NCI-H2107 treated with DMSO at 0.1 percent for 48 hours (cell line): ENCODE measurements at regions not wholly inside any gene's neighbourhood (a gene's known extent, or its start where the extent isn't known, plus 50 kb on each side); places are given as distances from the start of the nearest gene placed in this dataset.

ENCODE experiments used
- DNase-seq: peaks from one replicate; lab custom pipeline; 2025; ENCODE audit not compliant: unreplicated experiment; lab: John Stamatoyannopoulos, UW

DNA sequence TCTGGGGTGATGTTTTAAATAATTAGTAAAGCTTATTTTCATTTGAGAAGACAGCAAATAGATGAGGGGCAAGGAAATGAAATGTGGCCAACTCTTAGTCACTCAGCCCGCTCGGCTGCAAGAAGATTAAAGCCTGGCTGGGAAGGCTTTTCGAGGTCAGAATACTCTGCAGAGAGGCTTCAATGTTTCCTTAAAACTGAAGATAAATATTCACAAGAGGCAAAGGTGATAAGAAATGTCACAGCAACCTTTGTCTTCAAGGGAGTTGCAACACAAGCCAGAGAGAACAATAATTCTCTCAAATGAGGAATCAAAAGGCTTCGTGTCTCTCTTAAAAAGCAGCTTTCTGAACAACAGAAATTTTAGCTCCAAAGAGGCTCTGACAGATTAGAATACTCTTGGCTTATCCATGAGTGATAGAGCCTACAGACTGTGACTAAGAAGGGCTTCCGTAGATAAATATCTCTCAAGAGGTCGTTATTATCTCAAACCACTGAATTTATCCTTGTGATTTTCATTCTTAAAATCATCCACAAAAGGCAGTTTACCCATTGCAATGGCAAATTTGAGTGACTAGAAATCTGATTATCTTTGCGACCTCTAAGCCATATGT is 92.5 kb downstream of the KLF6 start:
- no peak for DNase-seq

DNA sequence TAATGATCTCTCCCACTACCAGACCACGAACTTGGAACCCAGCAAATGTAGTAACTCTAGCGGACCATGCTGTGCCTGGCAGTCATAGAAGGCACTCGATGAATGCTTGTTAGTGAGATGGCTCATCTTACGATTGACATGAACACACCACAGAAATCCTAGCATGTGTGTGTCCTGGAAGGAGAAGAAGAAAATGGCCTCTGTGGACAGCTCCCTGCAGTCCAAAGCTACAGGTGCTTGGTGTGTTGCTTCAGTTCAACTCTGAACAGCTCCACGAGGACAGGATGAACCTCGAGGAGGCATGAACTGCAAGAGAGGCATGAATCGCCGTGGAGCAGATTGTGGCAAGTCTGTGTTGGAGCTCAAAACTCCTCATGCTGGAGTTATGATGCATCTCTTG is 93.5 kb downstream of the KLF6 start:
- peak; percentile 9 for DNase-seq

DNA sequence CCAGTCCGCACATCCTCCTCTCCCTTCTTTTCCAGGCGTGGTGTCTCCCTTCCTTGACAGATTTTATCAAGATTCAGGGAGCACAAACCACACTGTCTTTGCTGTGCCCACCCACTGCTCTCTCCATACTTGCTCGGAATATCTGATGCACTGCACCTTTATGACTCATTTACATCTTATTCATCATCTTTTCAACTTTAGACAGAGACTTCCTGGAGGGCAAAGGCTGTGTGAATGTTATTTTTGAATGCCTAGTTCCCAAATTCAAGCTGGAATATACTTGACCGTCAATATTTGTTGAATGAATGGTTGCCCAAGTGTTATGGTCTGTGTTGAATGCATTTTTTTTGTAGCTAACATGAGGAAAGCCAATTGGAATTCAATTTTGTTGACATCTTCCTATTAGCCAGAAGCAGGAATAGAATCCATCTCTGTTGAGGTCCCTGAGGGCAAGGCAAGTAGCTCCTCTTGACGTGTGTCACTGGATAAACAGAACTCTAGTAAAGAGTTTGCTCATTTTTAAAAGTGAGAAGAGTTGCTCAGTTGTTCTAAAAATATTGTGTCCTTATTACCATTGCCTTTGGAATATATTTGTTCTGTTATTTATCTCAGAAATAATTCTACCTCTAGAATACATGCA is 95.0 kb downstream of the KLF6 start:
- no peak for DNase-seq

DNA sequence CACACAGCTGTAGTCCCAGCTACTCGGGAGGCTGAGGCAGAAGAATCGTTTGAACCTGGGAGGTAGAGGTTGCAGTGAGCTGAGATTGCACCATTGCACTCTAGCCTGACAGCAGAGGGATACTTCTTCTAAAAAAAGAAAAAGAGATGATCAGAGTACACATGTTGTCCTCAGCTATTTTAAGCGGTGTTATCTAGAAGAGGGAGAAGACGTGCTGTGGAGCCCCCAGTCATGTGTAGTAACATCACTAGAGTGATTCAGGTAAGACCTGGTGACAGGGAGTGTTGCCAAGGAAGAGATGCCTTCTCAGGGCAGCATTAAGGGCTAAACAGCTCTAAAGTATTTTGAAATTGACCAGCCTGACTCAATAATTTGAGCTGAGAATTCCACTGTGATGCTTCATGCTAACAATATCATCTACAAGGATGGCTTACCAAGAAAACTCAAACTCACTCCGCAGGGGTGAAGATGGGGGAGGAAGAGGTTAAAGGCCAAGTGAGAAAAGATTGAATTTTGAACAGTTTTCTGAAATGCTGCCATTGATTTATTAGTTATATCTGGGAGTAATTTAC is 97.4 kb downstream of the KLF6 start:
- DNase-seq, result no peak

DNA sequence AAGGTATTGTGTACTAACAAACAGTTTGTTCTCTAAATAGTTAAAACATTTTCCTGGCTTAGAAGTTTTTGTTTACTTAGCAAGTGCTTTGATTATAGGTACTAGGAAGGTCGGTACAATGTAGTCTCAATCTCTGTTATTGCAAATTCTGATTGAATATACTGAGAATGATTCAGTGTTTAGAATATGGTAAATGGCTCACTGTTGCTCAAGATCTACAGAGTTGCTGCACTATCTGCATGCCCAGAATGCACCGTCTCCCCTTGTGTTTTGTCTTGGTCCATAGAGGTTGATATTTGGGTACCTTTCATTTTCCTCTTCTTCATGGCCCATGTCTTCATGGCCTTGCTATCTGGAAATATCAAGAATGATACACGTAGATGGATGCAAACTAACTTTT is 99.6 kb downstream of the KLF6 start:
- DNase-seq, result no peak

DNA sequence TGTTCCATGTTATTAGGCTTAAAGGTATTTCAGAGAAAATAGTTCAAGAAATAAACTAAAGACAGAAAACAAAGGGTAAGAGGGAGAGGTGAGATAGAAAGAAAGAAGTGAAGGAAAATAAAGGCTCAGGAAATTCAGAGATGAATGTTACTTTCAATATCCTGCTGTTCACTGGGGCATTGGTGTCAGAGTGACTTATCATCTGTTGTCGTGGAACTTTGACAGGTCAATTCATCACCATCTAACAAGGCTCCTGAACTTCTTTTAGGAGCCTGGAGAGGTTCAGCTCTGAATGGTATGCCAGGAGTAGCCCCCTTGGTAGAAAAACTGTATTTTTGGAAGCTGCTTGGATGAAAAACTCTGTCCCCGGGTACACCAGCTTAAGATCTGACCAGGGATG is 100.1 kb downstream of the KLF6 start:
- DNase-seq, result no peak

DNA sequence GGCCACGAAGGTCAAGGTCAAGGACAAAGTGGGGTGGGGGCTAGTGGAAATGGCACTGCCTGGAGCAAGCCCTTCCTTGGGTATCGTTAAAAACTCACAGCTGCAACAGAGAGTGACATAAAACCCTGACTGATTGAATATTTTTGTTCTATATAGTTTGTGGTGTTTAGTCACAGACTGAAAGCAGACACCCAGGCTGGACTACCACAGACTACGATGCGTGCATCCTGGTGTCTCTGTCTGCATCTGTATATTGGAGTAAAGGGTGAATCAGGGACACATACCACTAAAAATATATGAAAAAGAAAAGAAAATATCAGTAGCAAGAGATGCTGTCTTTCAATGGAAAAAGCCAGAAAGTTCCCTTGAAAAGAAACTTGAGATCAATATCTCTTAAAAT is 101.4 kb downstream of the KLF6 start:
- no peak for DNase-seq

DNA sequence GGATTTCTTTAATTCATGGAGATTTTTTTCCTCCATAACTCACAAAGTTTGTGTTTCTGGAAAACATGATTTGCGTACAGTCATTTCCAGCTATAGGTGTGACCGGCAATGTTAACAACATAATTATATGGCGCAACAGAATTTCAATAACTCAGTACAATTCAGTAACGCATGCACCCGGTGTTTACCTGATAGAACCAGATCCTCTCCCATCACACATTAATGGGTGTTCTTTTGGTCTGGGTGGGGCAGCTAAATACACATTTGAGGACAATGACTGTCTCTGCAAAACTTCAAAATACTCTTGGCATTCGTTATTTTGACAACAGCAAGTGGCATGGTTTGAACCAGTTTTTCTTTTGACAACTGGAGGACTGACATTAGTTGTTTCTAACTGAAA is 102.3 kb downstream of the KLF6 start:
- DNase-seq, result no peak

DNA sequence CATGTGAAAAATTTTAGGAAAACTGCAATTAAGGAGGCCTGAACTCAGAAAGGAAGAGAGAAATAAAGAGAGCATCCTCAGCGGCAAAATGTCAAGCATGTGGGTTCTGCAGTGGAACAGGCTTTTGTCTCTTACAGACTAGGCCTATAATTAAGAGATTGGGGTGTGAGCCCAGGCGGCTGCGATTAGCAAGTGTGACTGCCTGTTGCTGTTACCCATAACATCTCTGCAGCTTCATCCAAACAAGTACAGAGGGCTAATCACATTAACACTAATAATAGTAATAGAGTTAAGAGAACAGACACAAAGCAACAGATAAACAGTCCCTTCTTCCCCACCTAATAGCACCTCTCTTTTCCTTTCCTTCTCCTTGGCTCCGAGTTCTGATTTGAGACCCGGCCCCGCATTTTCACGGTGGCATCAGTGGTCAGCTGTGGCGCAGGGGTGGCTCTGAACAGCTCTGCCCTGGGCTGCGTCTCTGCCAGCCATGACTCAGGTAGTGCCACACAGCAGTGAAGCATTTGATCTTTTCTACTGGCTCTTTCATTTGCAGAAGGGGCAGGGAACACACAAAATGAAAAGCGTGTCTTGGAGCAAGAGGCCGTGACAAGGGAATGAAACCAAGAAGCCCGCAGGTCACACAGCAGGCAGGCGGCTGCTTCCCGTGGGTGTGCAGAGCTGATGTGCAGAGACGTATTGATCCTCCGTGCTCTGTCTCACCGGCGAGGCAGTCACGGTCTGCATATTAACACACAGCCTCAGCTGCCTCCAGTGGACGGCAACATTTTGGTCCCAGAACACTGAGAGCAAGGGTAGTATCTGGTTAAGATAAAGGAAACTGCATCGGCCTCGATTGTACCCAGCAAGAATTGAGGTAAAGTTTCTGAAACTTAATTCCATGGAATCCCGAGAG is 103.1 kb downstream of the KLF6 start:
- no peak for DNase-seq

DNA sequence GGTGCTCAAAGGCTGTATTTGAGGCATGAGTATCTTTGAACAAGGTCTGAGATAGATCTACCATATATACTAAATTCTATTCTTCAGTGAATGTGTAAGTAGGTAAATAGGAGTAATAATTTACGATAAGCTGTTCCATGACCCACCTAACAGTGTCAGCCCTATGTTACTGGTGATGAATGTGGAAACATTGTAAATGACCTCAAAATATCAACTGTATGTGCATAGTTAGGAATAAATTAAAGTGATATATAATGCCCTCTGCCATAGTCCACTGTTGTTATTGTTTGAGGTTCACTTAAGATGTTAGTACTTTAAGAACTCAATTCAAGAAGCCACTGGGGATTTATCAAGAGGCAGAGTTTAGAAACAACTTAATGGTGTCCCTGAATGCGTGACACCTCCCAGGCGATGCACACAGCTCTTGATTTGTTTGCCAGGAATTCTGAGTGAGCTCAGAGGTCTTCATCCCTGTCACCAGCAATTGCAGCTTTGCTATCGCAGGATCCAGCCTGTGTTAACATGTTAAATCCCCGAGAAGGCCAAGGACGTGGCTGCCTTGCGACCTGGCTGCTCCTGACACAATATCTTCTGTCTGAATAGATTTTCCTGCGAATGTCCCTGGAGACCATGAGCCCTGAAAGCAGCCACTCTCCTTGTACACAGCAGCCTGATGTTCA is 104.9 kb downstream of the KLF6 start:
- no peak for DNase-seq

DNA sequence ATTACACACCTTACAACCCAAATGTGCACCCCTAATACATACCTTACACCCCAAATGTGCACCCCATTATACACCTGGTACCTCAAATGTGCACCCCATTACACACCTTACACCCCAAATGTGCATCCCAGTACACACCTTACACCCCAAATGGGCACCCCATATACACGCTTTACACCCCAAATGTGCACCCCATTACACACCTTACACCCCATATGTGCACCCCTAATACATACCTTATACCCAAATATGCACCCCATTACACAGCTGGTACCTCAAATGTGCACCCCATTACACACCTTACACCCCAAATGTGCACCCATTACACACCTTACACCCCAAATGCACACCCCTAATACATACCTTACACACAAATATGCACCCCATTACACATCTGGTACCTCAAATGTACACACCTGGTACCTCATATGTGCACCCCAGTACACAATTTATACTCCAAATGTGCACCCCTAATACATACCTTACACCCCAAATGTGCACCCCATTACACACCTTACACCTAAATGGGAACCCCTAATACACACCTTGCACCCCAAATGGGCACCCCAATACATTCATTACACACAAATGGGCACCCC is 106.3 kb downstream of the KLF6 start:
- DNase-seq, result no peak

DNA sequence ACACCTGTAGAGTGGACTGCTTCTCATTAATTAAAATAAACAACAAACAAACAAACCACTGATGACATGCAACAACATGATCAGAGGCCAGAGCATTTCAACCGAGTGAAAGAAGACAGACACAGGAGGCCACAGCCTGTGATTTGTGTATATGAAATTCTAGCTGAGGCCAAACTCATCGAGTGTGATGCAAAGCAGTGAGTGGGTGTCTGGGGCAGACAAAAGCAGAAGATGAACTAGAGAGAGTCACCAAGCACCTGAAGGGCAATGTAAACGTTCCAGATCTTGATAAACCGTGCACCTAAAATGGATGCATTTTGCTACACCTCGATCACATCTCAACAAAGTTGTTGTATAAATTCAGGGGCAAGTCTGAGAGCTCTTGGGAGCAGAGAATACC is 108.4 kb downstream of the KLF6 start:
- DNase-seq, result no peak

DNA sequence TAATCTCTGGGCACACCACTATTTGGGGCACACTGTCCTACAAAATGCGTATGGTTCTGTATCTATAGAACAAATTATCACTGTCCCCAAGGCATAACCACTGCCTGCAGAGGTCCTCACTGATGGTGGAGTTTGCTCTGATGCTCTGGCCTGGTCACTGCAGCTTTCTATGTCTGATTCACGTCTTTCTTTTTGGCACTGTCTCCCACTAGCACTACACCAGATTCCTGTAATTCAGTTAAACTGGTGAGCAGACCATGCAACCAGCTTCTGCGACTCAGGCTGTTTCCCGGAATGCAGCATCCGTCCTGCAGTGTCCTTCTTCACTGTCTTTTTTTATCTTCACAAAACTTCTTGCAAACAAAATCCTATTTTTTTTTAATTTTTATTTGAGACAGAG is 112.8 kb downstream of the KLF6 start:
- no peak for DNase-seq

DNA sequence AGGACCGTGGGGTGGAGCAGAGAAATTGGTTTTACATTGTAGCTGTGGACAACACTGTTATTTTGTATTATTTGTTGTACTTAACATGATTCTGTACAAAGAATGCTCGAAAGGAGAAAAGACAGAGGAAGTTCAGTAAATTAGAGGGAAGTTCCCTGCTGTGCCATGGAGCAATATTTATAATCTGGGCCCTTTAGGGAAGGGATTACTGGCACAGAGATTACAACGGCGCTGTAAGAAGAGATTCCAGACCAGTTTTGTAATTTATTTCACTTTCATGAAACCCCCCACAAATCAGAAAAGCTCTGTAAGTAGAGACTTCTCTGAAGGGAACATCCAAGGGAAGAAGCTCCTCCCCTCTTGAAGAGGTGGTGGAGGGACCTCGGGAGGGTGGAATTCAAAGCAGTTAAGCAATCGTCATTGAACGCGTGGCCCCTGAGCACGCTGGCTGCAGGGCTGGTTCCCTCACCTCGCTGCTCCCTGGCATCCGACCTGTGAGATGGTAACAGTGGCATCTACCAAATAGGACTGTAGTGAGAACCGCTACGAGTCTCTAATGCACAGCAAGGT is 113.5 kb downstream of the KLF6 start:
- no peak for DNase-seq

DNA sequence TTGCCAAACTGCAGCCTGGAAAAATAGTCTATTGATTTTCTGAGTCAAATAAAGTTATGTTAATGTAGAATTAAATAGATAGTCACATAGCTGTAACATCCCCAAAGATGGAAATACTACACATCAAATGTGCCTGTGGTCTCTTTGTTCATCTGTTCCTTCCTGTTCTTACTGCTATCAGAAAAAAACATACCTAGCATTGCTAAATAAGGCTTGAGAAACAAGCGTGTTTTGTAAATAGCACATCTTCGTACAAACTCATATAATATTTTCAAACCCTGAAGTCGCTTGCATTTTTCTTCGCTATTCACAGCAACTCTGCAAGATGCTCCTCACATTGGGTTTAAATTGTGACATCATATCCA is 116.1 kb downstream of the KLF6 start:
- DNase-seq, result no peak

DNA sequence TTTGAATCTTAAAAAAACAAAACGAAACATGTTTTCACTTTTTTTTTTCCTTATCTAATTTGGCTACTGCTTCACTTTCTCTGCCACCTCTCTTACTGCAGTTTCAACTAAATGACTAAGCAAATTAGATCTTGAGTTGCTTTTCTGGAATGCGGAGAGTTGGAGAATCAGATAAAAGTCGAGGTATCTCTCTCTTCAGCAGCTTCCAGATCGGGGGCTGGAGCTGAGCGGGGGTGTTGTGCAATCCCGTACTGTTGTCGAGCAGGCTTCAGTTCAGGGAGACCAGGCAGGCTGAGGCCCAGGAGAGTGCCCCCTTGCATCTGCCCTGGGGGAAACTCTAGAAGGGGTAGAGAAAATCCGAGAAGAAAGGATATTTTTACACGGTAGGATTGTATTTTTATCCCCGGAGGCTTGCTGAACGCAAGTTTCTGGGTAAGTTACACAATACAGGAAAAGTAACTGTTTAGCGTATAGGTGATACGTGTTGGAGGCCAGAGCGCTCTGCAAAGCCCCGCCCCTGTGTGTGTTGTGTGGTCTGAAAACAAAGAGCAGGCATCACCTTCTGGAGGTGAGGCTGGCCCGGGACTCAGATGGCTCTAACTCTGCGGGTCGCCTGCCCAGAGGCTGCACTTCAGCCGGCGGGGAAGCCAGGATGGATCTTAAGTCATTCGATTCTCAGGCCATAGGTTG is 116.6 kb downstream of the KLF6 start:
- DNase-seq, result peak; percentile 19

DNA sequence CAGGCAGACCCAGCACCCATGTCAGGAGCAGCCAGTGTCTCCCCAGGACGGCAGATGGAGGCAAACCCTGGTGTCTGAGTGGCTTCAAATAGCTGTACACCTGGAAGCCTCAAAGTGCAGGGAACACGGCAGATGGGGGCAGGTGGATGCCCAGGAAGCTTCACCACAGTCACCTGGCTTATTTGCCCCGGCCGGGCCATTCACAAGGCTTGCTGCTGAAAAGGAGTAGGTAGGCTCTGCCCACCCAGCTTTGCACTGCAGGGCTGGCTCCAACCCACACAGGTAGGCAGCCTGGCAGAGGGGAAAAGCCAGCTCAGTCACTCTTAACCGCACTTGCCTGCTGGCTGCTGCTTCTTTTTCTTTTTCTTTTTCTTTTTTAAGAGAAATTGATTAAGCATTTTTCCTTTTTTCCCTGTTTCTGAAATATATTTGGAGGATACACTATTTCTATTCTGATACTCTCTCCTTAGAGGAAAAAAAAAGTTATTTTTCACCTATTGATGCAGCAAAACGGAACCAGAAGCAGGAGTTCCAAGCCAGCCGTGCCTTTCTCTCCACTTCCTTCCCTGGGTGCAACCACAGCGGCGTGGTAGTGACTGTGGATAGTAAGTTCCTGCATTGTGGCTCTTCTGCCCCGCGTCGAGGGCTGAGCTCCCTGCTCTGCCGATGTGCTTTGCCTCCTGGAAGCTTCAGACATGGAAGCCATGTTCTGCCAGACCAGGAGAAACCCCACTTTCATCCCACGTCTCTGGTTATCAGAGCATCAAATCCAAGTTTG is 118.3 kb downstream of the KLF6 start:
- peak; percentile 54 for DNase-seq

DNA sequence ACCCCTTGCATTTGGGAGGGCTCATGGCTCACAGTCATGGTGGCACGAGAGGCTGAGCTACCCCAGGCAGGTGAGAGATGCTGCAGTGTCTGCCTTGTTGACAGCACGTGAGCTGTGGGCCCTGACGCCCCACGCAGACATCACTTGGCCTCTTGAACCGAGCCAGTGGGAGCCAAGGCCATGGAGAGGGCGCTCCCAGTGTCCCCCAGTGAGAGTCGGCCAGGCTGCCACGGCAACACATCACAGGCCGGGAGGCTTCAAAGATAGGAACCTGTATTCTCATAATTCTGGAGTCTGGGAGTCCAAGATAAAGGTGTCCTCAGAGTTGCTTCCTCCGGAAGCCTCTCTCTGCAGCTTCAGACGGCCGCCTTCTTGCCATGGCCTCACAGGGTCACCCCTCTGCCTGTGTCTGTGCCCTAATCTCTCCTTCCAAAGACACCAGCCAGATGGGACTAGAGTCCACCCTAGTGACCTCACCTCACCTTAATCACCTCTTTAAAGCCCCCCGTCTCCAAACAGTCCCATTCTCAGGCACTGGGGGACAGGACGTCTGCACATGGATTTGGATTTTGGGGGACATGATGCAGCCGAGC is 119.6 kb downstream of the KLF6 start:
- DNase-seq, result no peak

DNA sequence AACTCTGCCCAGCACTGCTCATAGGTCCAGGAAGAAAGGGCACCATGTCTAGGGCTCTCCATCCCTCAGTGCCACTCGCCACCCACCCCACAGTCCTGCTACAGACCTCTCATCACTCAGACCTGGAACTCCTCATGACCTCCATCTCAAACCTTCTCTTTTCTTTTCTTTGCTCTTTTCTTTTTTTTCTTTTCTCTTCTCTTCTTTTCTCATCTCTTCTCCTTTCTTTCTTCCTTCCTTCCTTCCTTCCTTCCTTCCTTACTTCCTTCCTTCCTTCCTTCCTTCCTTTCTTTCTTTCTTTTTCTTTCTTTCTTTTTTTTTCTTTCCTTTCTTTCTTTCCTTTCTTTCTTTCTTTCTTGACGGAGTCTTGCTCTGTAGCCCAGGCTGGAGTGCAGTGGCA is 122.2 kb downstream of the KLF6 start:
- no peak for DNase-seq
